K562 (cell line): ENCODE measurements at regions not wholly inside any gene's neighbourhood (a gene's known extent, or its start where the extent isn't known, plus 50 kb on each side); places are given as distances from the start of the nearest gene placed in this dataset.
A peak's percentile ranks its signal among the peaks of the same experiment; 100 is the strongest.

ENCODE experiments used
- ATAC-seq: fragments of 200-7000 bp; cut with Tn5 transposase; 3 replicates; pipeline ENCODE4 v1.9.1; 2020; ENCODE audit warnings: moderate library complexity
- BruUV-seq: library from RNA; stranded (reverse); fragments of 400-500 nt; replicated peaks from 2 replicates; lab custom pipeline; 2021; lab: Mats Ljungman, UMichigan
- CTCF ChIA-PET: fragments of 300-600 bp; formaldehyde crosslinking; extraction: SDS; loops from one replicate; lab custom pipeline; 2021; ENCODE audit warnings: low intra/inter-chr PET ratio; lab: Yijun Ruan, JAX
- POLR2A ChIA-PET: fragments of 300-600, 350-650 bp; sonication (Branson Sonifier 250); formaldehyde crosslinking; extraction: SDS; loops from one replicate; lab custom pipeline; 2021; ENCODE audit warnings: antibody characterized with exemption, inconsistent platforms; lab: Yijun Ruan, JAX
- DNase-seq, 4 experiments: peaks; one replicate each; pipeline versions ENCODE4 v3.0.0 to v3.0.0-alpha.2; 2011 to 2018; ENCODE audit warnings: low spot score in 3 of 4, mixed read lengths in 3 of 4; ENCODE audit errors: extremely low read depth in 1 of 4
- FAIRE-seq: peaks from 2 replicates; lab custom pipeline; 2011; peaks lifted over from hg19 to GRCh38; lab: Jason Lieb, UNC
- H2AFZ ChIP-seq: 2 replicates; pipeline ENCODE4 v1.6.0; 2011; ENCODE audit warnings: low read depth, low read length, control low read depth, inconsistent platforms
- H3K27ac ChIP-seq: fragments of 200-600 bp; 3 replicates; pipeline ENCODE4 v1.8.0; 2011; ENCODE audit warnings: low read depth, mild to moderate bottlenecking, control low read depth, inconsistent platforms, low read length, moderate library complexity, mixed read lengths; ENCODE audit errors: extremely low read depth
- H3K27me3 ChIP-seq, 2 experiments: fragments of 300-600 bp in 1 of 2; 2 replicates in 1 of 2; 3 replicates in 1 of 2; pipeline versions ENCODE4 v1.6.0 to v1.8.0; 2011; ENCODE audit warnings: inconsistent platforms in 2 of 2, low read length in 2 of 2, mild to moderate bottlenecking in 1 of 2, mixed read lengths in 1 of 2, moderate library complexity in 1 of 2; ENCODE audit not compliant: control insufficient read depth in 2 of 2, insufficient read depth in 2 of 2
- H3K36me3 ChIP-seq: fragments of 300-600 bp; 3 replicates; pipeline ENCODE4 v1.8.0; 2011; ENCODE audit warnings: mild to moderate bottlenecking, low read length, inconsistent platforms; ENCODE audit not compliant: control insufficient read depth, insufficient read depth
- H3K4me1 ChIP-seq, 2 experiments: fragments of 200-600 bp in 1 of 2; replicated peaks in 1 of 2; 2 replicates in 1 of 2; 3 replicates in 1 of 2; pipeline versions ENCODE4 v1.5.1 to v1.8.0; 2011; ENCODE audit warnings: inconsistent platforms in 2 of 2, low read length in 2 of 2, mild to moderate bottlenecking in 1 of 2, mixed read lengths in 1 of 2, moderate library complexity in 1 of 2; ENCODE audit not compliant: control insufficient read depth in 2 of 2, insufficient read depth in 2 of 2
- H3K4me2 ChIP-seq: 2 replicates; pipeline ENCODE4 v1.6.1; 2011; ENCODE audit warnings: low read length, control low read depth, inconsistent platforms, mixed read lengths; ENCODE audit not compliant: insufficient read depth
- H3K4me3 ChIP-seq: fragments of 200-600 bp; sonication (generic), shearing (Covaris generic); 2 replicates; pipeline ENCODE4 v1.5.1; 2016; ENCODE audit warnings: control low read depth, inconsistent platforms
- H3K79me2 ChIP-seq: fragments of 200-600 bp; 3 replicates; pipeline ENCODE4 v1.8.0; 2011; ENCODE audit warnings: low read length, inconsistent platforms; ENCODE audit not compliant: control insufficient read depth, insufficient read depth
- H3K9ac ChIP-seq, 2 experiments: 2 replicates each; pipeline versions ENCODE4 v1.6.0 to v1.6.1; 2011; ENCODE audit warnings: low read depth in 2 of 2, low read length in 2 of 2, control low read depth in 1 of 2, inconsistent platforms in 1 of 2, mild to moderate bottlenecking in 1 of 2, mixed read lengths in 1 of 2; ENCODE audit not compliant: insufficient read depth in 1 of 2
- H3K9me1 ChIP-seq: one replicate; pipeline ENCODE4 v1.6.0; 2011; ENCODE audit warnings: inconsistent platforms, mild to moderate bottlenecking, low read length, moderate library complexity; ENCODE audit not compliant: control insufficient read depth, insufficient read depth
- H3K9me3 ChIP-seq: replicated peaks from 2 replicates; pipeline ENCODE4 v1.5.1; 2011; ENCODE audit warnings: low read depth, low read length, inconsistent platforms; ENCODE audit not compliant: control insufficient read depth, insufficient read depth
- H4K20me1 ChIP-seq: replicated peaks from 2 replicates; pipeline ENCODE4 v1.6.1; 2011; ENCODE audit warnings: low read length, inconsistent platforms, mixed read lengths; ENCODE audit not compliant: control insufficient read depth, insufficient read depth
- L3MBTL2 ChIP-seq: fragments of 450-650 bp; IDR thresholded peaks from 2 replicates; pipeline ENCODE4 v1.6.1; 2016; ENCODE audit warnings: mild to moderate bottlenecking, moderate library complexity
- PATZ1 ChIP-seq: fragments of 250-450 bp; sonication (Bioruptor Pico); IDR thresholded peaks from 2 replicates; pipeline ENCODE4 v1.5.0; 2020; ENCODE audit warnings: mild to moderate bottlenecking, borderline replicate concordance
- TFE3 ChIP-seq: fragments of 450-650 bp; formaldehyde crosslinking; IDR thresholded peaks from 2 replicates; pipeline ENCODE4 v1.4.0; 2020; ENCODE audit warnings: mild to moderate bottlenecking, mixed read lengths
- USF2 ChIP-seq: sonication (generic); formaldehyde crosslinking; IDR thresholded peaks from 2 replicates; pipeline ENCODE4 v1.5.0; 2020; ENCODE audit warnings: missing genetic modification reagents
- WGBS: fragments of 100-300 bp; shearing (Covaris generic); methylation state at CpG from one replicate; pipeline ENCODE4 v1.1.6; 2016; ENCODE audit warnings: low coverage, mixed read lengths; ENCODE audit not compliant: insufficient coverage; ENCODE audit errors: missing lambda C conversion rate; 5-methylcytosine and 5-hydroxymethylcytosine counted together
- in situ Hi-C: fragments of 300-500 bp; cut with MboI; formaldehyde crosslinking; loops from 4 replicates; pipeline ENCODE4 v1.15.0; 2018; ENCODE audit warnings: inconsistent platforms, mixed read lengths
- intact Hi-C: fragments of 100-400 bp; cut with micrococcal nuclease; formaldehyde crosslinking; loops from 2 replicates; pipeline ENCODE4 v1.14.2; 2022
- TF ChIP-seq, protein P1 (sequence below): fragments of 450-650 bp; IDR thresholded peaks from 2 replicates; pipeline ENCODE4 v1.6.1; 2016; ENCODE audit warnings: mild to moderate bottlenecking, moderate library complexity

DNA sequence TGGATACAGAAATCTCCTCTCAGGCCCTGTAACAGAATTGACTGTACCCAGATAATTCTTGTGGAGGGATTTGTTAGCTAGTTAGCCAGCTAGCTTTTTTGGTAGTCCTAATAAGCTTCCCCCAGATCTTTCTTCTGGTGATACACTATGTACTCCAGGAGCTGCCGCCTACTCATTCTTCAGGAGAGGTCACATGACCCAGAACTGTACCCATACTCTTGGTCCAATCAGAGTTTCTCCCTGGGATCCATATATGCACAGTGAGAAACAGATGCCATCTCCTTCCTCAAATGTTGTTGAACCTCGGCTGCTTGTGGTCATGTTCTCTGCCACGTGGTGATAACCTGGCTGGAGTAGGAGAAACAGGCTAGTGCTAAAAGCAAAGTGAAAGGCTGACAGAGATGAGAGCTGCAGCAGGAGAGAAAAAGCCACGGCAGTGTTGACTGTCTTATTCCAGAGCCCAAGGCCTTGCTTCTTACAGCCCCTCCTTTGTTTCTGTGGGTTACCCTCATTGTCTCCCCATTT, 123.0 kb upstream of the RFX3 start:
- Histone ChIP-seq H2AFZ (no peak overlapping the region), H3K4me1 (no peaks in the 10 kb centered on the region), H3K27me3 (no peaks in the 10 kb centered on the region), H3K9me3 (no peaks in the 10 kb centered on the region), H3K4me3 (no peak overlapping the region), H3K9ac (no peak overlapping the region), H4K20me1 (no peaks in the 10 kb centered on the region), H3K79me2 (no peaks in the 10 kb centered on the region), H3K9me1 (no peaks in the 10 kb centered on the region), H3K27ac (no peak overlapping the region), H3K36me3 (no peaks in the 10 kb centered on the region), H3K4me2 (no peak overlapping the region)
- BruUV-seq = no TSS peak
- CTCF ChIA-PET = no interaction called here
- intact Hi-C loops = no loop called here
- WGBS = 7% methylated on average over 2 of the region's 4 CpGs
- no peak for FAIRE-seq
- no peak for ATAC-seq
- in situ Hi-C loops = no loop called here
- DNase-seq = no peak
- POLR2A ChIA-PET = interaction anchor here (0.6 kb wide), 1 partner anchor 238 kb away, joined by 3 read pairs; no protein-coding TSS in a partner anchor
- no peak for TF ChIP-seq PATZ1 (CRISPR knock-in tag)
- peak; percentile 72 for TF ChIP-seq TFE3 (CRISPR knock-in tag)
- TF ChIP-seq USF2 = peak; percentile 29; the same call in 1 of the 2 replicates
- TF ChIP-seq, protein P1, sequence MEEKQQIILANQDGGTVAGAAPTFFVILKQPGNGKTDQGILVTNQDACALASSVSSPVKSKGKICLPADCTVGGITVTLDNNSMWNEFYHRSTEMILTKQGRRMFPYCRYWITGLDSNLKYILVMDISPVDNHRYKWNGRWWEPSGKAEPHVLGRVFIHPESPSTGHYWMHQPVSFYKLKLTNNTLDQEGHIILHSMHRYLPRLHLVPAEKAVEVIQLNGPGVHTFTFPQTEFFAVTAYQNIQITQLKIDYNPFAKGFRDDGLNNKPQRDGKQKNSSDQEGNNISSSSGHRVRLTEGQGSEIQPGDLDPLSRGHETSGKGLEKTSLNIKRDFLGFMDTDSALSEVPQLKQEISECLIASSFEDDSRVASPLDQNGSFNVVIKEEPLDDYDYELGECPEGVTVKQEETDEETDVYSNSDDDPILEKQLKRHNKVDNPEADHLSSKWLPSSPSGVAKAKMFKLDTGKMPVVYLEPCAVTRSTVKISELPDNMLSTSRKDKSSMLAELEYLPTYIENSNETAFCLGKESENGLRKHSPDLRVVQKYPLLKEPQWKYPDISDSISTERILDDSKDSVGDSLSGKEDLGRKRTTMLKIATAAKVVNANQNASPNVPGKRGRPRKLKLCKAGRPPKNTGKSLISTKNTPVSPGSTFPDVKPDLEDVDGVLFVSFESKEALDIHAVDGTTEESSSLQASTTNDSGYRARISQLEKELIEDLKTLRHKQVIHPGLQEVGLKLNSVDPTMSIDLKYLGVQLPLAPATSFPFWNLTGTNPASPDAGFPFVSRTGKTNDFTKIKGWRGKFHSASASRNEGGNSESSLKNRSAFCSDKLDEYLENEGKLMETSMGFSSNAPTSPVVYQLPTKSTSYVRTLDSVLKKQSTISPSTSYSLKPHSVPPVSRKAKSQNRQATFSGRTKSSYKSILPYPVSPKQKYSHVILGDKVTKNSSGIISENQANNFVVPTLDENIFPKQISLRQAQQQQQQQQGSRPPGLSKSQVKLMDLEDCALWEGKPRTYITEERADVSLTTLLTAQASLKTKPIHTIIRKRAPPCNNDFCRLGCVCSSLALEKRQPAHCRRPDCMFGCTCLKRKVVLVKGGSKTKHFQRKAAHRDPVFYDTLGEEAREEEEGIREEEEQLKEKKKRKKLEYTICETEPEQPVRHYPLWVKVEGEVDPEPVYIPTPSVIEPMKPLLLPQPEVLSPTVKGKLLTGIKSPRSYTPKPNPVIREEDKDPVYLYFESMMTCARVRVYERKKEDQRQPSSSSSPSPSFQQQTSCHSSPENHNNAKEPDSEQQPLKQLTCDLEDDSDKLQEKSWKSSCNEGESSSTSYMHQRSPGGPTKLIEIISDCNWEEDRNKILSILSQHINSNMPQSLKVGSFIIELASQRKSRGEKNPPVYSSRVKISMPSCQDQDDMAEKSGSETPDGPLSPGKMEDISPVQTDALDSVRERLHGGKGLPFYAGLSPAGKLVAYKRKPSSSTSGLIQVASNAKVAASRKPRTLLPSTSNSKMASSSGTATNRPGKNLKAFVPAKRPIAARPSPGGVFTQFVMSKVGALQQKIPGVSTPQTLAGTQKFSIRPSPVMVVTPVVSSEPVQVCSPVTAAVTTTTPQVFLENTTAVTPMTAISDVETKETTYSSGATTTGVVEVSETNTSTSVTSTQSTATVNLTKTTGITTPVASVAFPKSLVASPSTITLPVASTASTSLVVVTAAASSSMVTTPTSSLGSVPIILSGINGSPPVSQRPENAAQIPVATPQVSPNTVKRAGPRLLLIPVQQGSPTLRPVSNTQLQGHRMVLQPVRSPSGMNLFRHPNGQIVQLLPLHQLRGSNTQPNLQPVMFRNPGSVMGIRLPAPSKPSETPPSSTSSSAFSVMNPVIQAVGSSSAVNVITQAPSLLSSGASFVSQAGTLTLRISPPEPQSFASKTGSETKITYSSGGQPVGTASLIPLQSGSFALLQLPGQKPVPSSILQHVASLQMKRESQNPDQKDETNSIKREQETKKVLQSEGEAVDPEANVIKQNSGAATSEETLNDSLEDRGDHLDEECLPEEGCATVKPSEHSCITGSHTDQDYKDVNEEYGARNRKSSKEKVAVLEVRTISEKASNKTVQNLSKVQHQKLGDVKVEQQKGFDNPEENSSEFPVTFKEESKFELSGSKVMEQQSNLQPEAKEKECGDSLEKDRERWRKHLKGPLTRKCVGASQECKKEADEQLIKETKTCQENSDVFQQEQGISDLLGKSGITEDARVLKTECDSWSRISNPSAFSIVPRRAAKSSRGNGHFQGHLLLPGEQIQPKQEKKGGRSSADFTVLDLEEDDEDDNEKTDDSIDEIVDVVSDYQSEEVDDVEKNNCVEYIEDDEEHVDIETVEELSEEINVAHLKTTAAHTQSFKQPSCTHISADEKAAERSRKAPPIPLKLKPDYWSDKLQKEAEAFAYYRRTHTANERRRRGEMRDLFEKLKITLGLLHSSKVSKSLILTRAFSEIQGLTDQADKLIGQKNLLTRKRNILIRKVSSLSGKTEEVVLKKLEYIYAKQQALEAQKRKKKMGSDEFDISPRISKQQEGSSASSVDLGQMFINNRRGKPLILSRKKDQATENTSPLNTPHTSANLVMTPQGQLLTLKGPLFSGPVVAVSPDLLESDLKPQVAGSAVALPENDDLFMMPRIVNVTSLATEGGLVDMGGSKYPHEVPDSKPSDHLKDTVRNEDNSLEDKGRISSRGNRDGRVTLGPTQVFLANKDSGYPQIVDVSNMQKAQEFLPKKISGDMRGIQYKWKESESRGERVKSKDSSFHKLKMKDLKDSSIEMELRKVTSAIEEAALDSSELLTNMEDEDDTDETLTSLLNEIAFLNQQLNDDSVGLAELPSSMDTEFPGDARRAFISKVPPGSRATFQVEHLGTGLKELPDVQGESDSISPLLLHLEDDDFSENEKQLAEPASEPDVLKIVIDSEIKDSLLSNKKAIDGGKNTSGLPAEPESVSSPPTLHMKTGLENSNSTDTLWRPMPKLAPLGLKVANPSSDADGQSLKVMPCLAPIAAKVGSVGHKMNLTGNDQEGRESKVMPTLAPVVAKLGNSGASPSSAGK = peak; percentile 18; the same call in 1 of the 2 replicates
- peak; percentile 33; the same call in 1 of the 2 replicates for TF ChIP-seq L3MBTL2
